ENCODE measurements at regions not wholly inside any gene's neighbourhood (a gene's known extent, or its start where the extent isn't known, plus 50 kb on each side); places are given as distances from the start of the nearest gene placed in this dataset.
A peak's percentile ranks its signal among the peaks of the same experiment; 100 is the strongest.
"Not testable (repeated sequence)": the region's sequence is repeated elsewhere in the genome, so short reads cannot be mapped to it uniquely, and the experiment has no call there.

DNA sequence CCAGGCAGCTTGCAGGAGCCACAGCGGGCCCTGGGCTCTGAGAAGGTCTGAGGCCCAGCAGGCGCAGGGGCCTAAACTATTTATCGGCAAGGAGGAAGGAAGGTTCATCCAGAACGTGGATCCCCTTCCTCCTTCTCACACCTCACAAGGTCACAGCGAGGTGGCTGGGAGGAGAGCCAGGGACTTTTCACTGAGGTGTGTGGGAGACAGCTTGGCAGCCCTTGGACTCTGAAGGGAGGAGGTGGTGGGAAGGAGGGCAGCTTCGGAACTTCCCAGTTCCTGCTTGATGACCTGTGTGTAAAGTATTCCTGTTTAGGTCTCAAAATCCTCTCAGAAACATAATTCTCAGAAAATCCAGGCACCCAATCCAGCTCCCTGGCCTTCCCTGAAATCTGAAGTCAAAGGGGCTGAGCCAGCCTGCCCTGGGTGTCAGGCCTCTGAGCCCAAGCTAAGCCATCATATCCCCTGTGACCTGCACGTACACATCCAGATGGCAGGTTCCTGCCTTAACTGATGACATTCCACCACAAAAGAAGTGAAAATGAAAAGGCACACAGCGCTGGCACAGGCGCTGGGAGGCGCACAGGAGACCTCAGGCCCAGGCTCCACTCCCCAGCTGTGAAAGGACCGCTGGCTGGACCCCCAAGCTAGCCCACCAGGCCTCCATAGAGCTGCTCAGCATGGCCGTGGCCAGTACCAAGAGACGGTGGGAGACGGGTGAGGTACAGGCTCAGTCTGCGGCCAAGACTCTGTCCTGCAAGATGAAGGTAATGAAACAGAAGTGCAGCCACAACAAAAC is 269.4 kb upstream of the FRG2C start:
- DNase-seq (ENCODE audit: low spot score): not testable (repeated sequence)

DNA sequence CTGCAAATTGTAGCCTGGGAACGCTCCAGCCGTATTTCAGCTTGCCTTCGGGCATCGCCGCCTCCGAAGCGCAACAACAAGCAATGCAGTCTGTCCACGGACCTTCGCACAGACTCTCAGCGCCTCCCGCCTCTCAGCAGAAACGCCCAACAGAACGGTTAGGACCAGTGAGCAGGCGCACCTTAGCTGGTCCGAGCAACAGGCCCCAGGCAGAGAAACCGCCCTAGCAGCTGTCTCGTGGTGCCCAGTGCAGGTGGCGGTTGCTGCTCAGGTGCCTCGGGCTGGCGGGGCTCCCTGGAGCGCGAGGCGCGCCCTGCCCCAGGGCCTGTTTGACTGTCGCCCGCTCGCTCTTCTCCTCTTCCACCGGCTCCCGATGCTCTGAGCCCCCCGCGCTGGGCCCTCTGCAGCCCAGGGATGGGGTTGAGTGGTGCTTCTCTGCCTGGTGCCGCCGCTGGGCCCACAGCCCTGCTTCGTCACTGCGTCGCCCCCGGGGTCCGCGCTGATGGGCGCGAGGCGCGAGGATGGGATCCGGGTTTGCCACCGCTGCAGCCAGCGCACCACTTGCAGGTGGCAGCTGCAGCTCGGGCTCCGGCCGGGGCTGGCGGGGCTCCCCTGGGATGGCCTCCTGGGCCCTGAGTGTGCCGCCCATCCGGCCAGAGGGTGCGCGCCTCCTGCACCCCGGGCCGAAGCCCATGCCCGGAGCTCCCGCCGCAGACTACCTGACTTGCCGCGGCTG is 268.4 kb upstream of the FRG2C start:
- no peak for DNase-seq (ENCODE audit: low spot score)

DNA sequence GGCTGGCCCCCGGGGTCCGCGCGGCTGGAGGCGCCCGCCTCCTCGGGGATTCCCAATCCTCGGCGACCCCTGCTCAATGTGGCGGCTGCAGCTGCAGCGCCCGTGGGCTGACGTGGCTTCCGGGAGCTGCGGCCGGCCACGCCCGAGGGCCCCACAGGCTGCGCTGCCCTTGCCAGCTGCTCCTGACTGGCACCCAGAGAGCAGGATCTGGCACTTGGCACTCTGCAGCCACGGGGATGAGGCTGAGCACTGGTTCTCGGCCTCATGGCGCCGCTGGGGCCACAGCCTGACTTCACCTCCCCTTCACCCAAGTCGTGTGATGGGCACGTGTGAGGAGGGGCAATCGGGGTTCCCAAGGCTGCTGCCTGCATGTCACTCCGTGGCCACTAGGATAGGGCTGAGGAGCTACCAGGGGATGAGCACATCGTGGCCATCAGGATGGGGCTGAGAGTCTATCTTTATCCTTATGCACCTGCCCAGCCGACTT is 267.8 kb upstream of the FRG2C start:
- DNase-seq (ENCODE audit: low spot score): no peak

DNA sequence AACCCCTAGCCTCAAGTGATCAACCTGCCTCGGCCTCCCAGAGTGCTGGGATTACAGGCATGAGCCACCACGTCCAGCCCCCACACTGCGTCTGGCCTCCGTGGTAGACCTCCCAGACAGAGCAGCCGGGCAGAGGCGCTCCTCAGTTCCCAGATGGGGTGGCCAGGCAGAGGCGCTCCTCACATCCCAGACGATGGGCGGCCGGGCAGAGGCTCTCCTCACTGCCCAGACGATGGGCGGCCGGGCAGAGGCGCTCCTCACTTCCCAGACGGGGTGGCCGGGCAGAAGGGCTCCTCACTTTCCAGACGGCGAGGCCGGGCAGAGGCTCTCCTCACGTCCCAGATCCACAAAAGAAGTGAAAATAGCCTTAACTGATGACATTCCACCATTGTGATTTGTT is 266.6 kb upstream of the FRG2C start:
- DNase-seq (ENCODE audit: low spot score): not testable (repeated sequence)

DNA sequence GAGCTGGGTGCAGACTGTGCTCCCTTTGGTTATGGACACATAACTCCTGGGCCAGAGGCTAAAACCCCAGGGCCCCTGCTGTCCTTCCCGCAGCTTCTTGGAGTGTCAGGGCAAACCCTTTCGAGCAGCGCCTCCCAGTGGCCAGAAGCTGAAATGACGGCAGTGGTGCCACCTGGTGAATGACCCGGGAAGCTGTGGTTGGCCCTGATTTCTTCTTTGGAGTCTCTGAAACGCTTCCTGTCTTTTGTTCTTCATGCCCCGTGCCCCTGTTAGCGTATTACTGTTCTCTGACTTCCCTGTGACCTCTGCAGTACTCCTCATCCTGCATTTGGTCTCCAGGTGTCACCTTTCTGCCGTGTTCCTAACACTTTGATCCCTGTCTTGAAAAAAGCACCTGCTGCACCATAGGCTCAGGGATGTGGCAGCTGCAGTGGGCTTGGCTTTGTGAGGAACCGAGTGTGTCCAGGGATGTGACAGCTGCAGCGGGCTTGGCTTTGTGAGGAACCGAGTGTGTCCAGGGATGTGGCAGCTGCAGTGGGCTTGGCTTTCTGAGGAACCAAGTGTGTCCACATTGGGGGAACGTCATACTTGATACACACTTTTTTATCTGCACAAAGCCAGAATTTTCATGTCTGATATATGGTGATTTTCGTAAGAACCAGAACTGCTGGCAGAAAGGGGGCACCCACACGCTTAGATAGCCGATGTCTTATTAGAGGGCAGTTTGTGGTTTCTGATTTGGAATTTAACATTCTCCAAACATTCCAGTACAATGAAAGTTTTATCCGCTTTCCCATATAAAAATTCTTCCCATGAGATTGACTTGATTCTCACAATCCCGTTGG is 241.8 kb upstream of the FRG2C start:
- DNase-seq (ENCODE audit: low spot score): peak; percentile 50

DNA sequence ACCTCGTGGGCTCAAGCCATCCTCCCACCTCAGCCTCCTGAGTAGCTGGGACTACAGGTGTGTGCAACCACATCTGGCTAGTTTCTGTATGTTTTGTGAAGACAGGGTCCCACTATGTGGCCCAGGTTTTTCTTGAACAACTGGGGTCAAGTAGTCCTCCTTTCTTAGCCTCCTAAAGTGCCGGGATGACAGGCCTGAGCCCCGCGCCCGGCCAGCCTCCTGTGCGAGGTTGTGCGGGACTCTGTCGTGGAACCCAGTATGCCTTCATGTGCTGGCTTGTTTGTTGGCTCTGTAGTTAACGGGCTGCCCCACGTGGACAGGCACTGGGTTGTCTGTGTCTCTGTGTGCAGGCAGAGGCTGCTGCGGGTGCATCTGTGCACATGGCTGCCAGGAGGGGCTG is 238.7 kb upstream of the FRG2C start:
- DNase-seq (ENCODE audit: low spot score): not testable (repeated sequence)

DNA sequence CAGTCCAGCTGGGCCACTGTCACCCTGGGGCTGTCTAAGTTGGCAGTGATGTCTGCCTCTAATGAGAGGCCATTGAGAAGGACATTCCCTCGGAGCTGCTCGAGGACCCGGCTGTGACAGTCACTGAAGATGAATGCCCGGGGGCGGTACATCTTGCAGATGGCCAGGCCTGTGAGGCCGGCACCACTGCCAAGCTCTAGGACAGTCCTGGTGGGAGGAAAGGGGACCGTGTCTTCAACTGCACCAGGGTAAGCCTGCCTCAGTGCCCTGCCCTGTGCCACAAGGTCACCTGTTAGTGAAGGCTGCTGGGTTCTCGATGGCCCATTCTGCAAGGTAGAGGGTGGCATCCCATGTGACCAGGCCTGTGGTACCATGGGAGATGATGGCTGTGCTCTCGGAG is 236.6 kb upstream of the FRG2C start:
- DNase-seq (ENCODE audit: low spot score): not testable (repeated sequence)

DNA sequence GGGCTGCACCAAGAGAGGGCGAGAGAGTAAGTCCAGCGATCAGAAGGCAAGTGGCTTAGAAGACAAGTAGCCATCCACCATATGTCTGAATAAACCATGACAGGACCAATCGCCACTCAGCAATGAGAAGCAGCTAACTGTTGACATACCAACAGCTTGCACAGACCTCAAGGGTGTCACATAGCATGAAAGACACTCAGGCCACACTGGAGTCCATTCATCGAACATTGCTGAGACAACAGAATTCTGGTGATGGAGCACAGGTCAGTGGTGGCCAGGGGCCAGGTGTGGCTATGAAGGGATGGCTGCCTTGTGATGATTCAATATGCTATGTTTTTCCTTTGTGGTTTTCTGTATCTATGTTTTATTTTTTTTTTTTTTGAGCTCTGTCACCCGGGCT is 236.2 kb upstream of the FRG2C start:
- not testable (repeated sequence) for DNase-seq (ENCODE audit: low spot score)

DNA sequence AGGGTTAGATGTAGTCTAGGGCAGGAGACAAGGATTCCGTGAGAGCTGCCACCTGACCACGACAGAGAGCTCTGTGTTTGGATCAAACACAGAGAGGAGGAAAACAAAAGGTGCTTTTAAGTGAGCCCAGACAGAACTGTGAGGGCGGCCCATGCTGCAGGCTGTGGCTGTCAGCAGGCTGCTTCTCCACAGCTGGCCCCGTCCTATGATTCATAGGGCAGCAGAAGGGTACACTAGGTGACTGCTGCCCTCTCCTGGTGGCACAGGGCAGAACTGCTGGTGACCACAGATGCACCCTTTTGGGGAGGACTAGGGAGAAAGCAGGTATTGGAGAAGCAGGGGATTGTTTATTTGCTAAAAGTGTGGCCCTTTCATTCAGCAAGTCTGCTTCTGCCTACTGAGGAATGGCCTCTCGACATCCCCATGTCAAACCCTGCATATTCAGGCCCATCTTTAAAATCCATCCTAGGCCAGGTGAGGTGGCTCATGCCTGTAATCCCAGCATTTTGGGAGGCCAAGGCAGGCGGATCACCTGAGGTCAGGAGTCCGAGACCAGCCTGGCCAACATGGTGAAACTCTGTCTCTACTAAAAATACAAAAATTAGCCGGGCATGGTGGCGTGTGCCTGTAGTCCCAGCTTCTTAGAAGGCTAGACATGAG is 234.4 kb upstream of the FRG2C start:
- DNase-seq (ENCODE audit: low spot score): peak; percentile 77

DNA sequence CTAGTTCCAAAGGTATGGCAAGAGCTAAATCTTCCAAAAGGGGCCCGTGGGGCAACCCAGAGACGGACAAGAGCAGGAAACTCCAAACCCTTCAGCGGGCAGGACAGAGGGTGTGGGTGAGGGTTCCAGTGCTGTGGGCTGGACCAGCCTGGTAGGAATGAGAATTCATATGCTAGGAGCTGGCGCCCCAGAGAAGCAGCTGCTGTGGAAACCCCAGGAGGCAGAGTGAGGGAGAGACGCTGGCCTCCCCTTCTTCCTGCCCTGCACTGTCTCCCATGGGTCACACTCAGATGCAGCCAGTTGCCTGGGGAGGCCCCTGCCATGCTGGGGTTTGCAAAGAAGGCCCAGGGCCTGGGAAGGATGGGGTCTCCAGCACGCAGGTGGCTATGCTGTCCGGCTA is 233.7 kb upstream of the FRG2C start:
- not testable (repeated sequence) for DNase-seq (ENCODE audit: low spot score)

DNA sequence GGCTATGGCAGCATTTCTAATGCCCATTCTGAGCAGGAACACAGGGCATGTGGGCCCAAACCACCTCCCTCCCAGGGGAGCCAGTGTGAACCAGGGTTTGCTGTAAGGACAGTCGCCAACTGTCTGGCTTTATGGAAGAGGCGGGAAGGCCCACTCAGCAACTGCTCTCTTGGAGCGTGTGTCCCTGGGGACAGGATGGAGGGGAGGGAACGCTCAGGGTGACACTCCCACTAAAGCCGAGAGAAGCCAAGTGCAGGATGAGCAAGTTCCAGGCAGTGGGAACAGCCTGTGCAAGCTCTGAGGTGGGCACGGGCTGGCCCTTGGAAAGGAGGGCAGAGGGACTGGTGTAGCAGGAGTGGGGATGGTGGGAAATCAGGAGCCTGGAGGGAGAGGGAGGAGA is 233.0 kb upstream of the FRG2C start:
- not testable (repeated sequence) for DNase-seq (ENCODE audit: low spot score)

DNA sequence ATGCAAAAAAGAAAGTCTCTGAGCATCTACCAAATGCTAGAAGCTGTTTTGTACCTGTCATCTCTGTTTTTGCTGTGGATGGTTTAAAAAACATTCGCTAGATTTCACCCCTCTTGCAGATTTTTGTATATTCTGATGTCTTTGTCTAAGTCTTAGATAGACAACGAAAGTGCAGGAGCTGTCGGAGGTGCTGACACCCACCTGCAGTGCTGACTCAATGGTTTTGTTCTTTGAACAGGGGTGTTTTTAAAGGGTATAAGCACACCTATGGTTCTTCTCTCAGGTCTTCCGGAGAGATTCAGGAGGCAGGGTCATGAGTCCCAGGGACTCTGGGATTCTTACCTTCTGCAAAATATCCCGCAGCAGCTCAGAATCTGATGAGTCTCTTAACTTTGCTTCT is 231.7 kb upstream of the FRG2C start:
- DNase-seq (ENCODE audit: low spot score): not testable (repeated sequence)

DNA sequence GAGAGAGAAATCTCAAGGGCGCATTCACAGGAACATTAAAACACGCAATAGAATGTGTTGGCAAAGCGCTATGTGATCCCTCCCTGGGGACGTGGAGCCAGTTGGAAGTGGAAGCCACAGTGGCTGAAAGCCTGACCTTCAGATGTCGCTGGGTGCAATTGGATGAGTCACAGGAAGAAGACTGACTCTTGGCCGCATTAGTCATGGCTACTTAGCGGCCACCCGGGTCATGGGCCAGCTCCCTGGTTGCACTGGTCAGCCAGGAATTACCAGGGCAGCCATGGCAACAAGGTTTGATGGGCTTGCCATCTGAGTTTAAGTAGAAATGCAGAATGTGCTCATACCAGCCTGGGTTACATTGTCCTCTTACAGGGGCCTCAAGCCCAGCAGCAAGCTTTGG is 231.2 kb upstream of the FRG2C start:
- not testable (repeated sequence) for DNase-seq (ENCODE audit: low spot score)

DNA sequence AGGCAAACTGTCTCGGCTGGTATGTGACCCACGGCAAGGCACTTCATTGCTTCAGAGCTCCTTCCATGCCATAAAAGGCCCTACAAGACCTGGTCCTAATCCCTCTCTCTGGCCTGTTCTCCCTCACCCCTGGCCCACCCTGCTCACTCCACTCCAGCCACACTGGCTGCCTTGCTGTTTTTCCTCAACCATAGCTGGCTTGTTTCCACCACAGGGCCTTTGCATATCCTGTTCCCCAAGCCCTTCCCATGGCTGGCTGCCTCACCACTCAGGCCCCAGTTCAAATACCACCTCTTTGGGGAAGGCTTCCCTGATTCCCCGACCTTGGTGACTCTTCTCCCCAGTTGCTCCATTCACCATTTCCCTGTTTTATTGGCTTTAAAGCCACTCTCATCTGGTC is 230.8 kb upstream of the FRG2C start:
- not testable (repeated sequence) for DNase-seq (ENCODE audit: low spot score)

DNA sequence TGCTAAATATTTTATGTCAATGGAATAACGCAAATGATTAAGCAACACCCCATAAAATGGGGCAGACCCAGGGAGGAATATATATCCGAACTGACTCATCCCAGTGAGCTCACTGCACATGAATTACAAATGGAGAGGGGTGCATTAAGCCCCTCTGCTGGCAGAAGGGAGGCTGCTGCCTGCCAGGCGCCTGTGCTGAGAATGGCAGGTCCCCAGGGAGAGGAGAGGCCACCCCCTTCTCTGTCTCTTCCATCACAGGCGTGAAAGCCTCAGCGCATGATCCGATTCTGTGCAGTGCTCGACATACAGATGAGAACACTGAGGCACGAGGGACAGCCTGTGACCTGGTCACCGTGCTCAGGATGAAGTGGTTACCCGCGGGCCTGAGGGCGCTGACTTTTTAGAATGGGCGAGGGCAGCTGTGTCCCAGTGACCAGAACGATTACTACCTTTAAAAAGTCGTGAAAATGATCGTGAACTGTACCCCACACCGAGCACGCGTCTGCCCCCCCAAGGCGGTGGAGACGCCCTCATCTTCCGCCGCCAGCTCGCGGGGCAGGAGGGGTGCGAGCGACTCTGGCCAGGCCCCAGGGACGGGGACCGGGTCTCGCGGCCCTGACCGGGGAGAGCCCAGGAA is 229.7 kb upstream of the FRG2C start:
- DNase-seq (ENCODE audit: low spot score): peak; percentile 13

DNA sequence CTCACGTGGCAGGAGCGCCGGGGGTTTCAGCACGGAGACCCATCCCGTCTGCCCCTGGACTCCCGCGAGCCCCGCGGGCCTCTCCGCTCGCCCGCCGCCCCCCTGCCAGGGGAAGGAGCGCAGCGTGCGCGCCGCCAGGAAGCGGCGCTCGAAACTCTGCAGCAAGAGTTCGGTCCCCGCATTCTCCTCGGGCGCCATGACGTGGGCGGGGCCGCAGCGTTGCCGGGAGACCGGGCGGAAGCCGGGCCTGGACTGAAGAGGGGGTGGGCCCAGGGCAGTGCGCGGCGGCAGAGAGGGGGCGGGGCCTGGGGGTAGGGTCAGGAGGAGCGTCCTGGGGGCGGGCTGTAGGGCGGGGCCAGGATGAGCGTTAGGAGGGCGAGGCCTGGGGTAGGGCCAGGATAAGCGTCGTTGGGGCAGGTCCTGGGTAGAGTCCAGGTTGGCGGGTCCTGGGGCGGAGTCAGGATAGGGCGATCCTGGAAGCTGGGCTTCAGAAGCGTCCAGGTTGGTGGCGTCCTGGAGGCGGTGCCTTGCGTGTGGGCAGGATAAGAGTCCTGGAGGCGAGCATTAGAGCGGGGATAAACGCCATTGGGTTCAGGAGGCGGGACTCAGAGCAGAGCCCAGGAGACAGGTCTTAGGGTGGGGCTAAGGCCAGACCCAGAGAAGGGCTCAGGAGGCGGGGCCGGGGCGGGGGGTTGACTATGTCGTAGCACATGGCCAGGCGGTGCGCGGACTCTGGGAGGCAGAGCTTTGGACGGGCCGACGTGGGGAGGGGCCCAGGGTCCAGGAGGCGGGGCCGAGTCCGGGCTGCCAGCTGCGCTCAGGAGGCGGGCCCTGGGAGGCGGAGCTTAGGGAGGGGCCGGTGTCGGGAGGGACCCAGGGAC is 229.0 kb upstream of the FRG2C start:
- DNase-seq (ENCODE audit: low spot score): peak; percentile 97

DNA sequence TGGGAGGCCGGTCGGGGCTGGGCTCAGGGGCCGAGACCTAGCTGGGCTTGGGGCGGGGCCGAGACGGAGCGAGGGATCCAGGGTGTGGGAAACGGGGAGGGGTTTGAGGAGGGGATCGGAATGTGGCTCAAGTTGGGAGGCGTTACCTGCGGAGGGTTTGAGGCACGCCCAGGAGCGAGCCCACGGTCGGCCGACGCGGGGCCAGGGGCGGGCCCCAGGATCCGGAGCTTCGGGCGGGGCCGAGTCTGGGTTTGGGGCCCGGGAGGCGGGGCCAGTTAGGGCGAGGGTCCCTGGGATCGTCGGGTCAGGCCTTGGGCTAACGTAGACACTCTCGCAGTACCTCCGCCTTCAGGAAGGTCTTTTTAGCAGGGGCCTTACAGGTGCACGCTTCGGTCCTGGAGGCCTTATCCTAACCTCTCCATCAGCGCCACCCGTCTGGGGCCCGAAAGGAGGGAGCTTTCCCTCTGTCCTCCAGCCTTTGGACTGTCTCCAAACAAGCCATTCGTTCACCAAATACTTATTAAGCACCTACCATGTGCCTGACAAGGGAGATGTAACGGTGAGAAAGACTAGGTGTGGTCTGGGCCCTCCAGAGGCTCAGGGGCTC is 228.2 kb upstream of the FRG2C start:
- not testable (repeated sequence) for DNase-seq (ENCODE audit: low spot score)

DNA sequence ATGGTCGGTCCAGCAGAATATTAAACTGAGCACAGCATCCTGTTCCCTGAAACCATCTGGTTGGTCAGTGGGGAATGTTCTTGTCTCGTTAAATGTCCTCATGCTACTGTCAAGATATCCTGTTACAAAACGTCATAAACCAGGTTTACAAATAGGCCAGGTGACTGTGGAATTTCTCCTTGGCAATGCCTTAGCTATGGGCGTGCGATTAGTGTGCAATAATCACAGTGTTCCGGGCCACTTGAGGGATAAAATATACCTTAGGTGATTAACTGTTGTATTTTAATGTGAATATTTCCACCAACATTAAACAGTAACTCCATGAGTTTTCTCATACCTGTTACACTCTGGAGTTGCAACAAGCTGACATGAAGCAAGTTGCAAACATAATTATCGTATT is 223.1 kb upstream of the FRG2C start:
- DNase-seq (ENCODE audit: low spot score): not testable (repeated sequence)

DNA sequence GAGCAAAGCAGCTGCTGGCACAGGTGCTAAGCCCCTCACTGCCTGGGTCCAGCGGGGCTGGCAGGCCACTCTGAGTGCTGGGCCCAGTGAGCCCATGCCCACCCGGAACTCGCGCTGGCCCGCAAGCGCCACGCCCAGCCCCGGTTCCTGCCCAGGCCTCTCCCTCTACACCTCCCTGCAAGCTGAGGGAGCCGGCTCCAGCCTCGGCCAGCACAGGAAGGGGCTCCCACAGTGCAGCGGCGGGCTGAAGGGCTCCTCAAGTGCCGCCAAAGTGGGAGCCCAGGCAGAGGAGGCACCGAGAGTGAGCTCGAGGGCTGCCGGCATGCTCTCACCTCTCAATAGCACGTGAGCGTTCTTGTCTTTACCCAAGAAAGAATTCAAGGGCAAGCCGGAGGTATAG is 219.5 kb upstream of the FRG2C start:
- not testable (repeated sequence) for DNase-seq (ENCODE audit: low spot score)

DNA sequence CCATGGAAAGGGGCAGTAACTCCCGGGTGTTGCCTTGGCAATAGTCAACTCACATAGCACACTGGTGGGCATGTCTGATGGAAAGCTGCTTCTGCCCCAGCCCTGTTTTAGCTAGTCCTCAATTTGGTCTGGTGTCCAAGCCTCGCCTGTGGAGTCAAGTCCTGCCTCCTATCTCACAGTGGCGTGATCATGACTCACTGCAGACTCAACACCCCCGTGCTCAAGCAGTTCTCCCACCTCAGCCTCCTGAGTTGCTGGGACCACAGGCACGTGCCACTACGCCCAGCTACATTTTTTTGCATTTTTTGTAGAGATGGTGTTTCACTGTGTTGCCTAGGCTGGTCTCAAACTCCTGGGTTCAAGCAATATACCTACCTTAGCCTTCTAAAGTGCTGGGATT is 218.9 kb upstream of the FRG2C start:
- DNase-seq (ENCODE audit: low spot score): not testable (repeated sequence)

Data from activated CD4-positive, alpha-beta T cell treated with anti-CD3 and anti-CD28 coated beads, Interleukin-2, Interleukin-4, amounts not matched to agents 100 ng/mL and 50 ng/mL, durations not matched to agents 16 hours and 8 hours (primary cell).